OCI-LY1 (cell line): ENCODE measurements at regions not wholly inside any gene's neighbourhood (a gene's known extent, or its start where the extent isn't known, plus 50 kb on each side); places are given as distances from the start of the nearest gene placed in this dataset.

ENCODE experiments used
- EZH2 ChIP-seq: fragments of 200-600 bp; sonication (generic), shearing (Covaris generic); IDR thresholded peaks from 2 replicates; pipeline ENCODE4 v1.8.0; 2017; ENCODE audit warnings: borderline replicate concordance, mixed run types, mild to moderate bottlenecking, antibody characterized with exemption, low read length, moderate library complexity, mixed read lengths
- TF ChIP-seq, protein P1 (sequence below): fragments of 200-600 bp; sonication (generic), shearing (Covaris generic); IDR thresholded peaks from 2 replicates; pipeline ENCODE4 v1.5.1; 2017; ENCODE audit warnings: mild to moderate bottlenecking, antibody characterized with exemption, low read length, moderate library complexity, mixed read lengths

DNA sequence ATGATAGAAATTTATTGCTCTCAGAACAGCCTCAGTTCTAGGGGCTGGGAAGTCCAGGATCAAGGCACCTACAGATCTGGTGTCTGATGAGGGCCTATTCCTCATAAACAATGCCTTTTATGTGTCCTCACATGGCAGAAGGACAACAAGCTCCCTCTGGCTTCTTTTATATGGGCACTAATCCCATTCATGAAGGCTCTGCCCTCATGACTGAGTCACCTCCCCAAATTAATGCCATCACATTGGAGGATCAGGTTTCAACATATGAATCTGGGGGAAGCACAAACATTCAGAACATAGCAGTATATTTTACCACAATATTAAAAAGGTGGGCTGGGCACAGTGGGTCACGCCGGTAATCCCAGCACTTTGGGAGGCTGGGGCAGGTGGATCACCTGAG, 58.5 kb upstream of the CCN6 start:
- TF ChIP-seq, protein P1, sequence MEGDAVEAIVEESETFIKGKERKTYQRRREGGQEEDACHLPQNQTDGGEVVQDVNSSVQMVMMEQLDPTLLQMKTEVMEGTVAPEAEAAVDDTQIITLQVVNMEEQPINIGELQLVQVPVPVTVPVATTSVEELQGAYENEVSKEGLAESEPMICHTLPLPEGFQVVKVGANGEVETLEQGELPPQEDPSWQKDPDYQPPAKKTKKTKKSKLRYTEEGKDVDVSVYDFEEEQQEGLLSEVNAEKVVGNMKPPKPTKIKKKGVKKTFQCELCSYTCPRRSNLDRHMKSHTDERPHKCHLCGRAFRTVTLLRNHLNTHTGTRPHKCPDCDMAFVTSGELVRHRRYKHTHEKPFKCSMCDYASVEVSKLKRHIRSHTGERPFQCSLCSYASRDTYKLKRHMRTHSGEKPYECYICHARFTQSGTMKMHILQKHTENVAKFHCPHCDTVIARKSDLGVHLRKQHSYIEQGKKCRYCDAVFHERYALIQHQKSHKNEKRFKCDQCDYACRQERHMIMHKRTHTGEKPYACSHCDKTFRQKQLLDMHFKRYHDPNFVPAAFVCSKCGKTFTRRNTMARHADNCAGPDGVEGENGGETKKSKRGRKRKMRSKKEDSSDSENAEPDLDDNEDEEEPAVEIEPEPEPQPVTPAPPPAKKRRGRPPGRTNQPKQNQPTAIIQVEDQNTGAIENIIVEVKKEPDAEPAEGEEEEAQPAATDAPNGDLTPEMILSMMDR: no peak
- no peak for TF ChIP-seq EZH2
